SK-N-MC (cell line): ENCODE measurements at regions not wholly inside any gene's neighbourhood (a gene's known extent, or its start where the extent isn't known, plus 50 kb on each side); places are given as distances from the start of the nearest gene placed in this dataset.

Experiments
- EZH2 ChIP-seq: fragments of 200-600 bp; sonication (generic); IDR thresholded peaks from one replicate; pipeline ENCODE4 v1.6.1; 2017; ENCODE audit warnings: antibody characterized with exemption
- FOXP2 ChIP-seq: optimal IDR thresholded peaks from 2 replicates; pipeline ENCODE3; 2011; ENCODE audit warnings: mild to moderate bottlenecking, moderate library complexity; ENCODE audit not compliant: insufficient read depth; ENCODE audit errors: extremely low read length, control extremely low read depth
- POLR2AphosphoS5 ChIP-seq: IDR thresholded peaks from 2 replicates; pipeline ENCODE4 v1.6.1; 2012; ENCODE audit warnings: mild to moderate bottlenecking, low read depth, low read length, borderline replicate concordance

DNA sequence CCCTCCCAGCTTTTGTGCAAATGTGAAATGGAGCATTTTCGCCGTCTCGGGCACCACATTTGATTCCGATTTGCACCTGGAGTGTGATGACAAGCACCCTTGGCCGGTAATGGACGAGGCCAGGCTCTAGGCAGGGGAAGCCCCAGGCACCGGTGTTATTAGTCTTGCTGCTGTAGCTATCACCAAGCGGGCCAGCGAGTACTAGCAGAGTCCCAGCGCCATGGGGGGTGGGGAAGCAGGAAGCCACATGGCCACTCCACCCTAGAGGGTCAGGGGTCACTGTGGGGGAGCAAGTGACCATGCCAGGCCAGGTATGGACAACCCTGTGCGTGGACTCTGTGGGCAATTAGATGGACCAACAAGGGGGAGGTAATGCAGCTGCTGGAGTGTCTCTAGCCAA, 88.8 kb downstream of the CPZ start:
- TF ChIP-seq POLR2AphosphoS5 (no peak), EZH2 (no peak), FOXP2 (no peak)
